Fibroblast of villous mesenchyme (primary cell): ENCODE measurements at regions not wholly inside any gene's neighbourhood (a gene's known extent, or its start where the extent isn't known, plus 50 kb on each side); places are given as distances from the start of the nearest gene placed in this dataset.

Source experiments
- DNase-seq: peaks from one replicate; pipeline ENCODE4 v3.0.0-alpha.2; 2010; ENCODE audit warnings: low read depth
- H3K4me3 ChIP-seq: 2 replicates; pipeline ENCODE4 v1.5.1; 2011; ENCODE audit warnings: low read depth, mild to moderate bottlenecking, low read length
- CTCF ChIP-seq: IDR thresholded peaks from 2 replicates; pipeline ENCODE4 v1.5.1; 2012; ENCODE audit warnings: low read depth, mild to moderate bottlenecking, low read length; ENCODE audit not compliant: insufficient read depth

DNA sequence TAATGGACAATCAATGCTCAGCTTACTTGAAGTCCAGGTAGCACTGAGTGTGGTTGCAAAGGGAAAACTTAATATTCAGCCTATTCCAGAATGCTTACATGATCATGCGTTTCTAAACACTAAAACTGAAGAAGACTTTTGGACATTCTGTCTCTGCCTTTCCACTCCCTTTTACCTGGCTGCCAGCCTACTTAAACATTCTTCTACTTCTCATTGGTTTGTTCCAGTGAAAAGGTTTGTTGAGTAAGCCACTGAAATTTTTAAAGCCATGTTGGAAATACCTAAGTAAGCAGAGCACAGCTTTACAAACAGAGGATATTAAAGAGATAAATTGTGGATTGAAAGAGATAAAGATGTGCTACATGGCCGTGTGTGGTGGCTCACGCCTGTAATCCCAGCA, 1280.8 kb upstream of the AUTS2 start:
- TF ChIP-seq CTCF: no peak
- H3K4me3 ChIP-seq: no peak overlapping the region
- no peak for DNase-seq

GRCh38 chr7:68319061-68319460, 1279.2 kb upstream of the AUTS2 start:
- no peak for TF ChIP-seq CTCF
- H3K4me3 ChIP-seq: no peak overlapping the region
- no peak for DNase-seq

GRCh38 chr7:68321076-68321639, 1277.1 kb upstream of the AUTS2 start:
- no peak for DNase-seq
- H3K4me3 ChIP-seq: no peak overlapping the region
- no peak for TF ChIP-seq CTCF

DNA sequence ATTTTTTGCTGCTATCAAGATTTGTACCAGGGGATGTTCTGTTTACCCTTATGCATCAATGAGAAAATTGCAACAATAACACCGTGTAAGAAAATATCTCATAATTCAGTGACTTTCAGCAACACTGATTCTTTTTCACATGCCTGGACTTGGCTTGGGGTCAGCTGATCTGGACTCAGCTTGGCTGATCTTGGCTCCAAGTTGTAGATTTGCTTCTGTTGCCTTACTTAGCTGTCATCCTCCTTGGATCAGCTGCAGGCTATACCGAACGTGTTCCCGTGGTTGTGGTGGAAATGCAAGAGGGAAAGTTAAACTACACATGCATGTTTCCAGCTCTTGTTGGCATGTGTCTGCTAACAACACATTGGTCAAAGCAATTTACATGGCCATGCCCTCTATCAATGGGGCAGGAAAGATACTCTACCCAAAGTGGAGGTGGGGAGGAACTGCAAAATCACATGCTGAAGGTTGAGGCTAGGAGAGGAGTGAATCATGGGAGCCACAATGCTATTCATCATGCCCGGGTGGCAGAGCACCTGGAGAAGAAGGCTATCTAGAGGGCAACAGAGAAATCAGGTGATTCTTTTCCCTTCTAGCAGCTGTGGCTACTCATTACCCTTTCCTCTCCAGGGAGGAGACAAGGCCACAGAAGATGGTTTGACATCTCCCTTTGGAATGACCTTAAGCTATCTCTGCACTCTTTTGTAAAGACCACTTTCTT, 1276.3 kb upstream of the AUTS2 start:
- H3K4me3 ChIP-seq: no peak overlapping the region
- no peak for TF ChIP-seq CTCF
- DNase-seq: no peak

- TF ChIP-seq CTCF: no peak
- H3K4me3 ChIP-seq: no peak overlapping the region
- DNase-seq: no peak
These were observed 1273.7 kb upstream of the AUTS2 start for GRCh38 chr7:68324621-68325020.

DNA sequence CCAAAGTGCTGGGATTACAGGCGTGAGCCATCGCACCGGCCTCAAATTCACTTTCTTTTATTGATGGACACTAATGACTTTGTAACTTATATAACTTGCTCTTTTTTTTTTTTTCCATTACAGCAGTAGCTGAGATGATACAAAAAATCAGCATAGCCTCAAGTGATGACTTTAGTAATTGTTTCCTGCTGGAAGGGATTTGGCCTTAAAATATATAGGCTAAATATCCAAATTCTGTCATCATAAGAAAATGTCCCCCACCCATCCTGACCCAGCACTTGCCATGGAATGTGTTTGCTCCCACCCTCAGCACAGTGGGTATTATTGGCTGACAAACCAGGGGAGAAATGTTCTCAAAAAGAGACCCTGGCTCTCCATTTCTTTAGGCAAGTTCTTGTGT, 1264.1 kb upstream of the AUTS2 start:
- TF ChIP-seq CTCF: no peak
- no peak for DNase-seq
- no peak overlapping the region for H3K4me3 ChIP-seq
